NCI-H187 treated with DMSO at 0.1 percent for 48 hours (cell line): ENCODE measurements at regions not wholly inside any gene's neighbourhood (a gene's known extent, or its start where the extent isn't known, plus 50 kb on each side); places are given as distances from the start of the nearest gene placed in this dataset.
"Not testable (repeated sequence)": the region's sequence is repeated elsewhere in the genome, so short reads cannot be mapped to it uniquely, and the experiment has no call there.

Experiments
- DNase-seq: peaks from one replicate; lab custom pipeline; 2025; lab: John Stamatoyannopoulos, UW

DNA sequence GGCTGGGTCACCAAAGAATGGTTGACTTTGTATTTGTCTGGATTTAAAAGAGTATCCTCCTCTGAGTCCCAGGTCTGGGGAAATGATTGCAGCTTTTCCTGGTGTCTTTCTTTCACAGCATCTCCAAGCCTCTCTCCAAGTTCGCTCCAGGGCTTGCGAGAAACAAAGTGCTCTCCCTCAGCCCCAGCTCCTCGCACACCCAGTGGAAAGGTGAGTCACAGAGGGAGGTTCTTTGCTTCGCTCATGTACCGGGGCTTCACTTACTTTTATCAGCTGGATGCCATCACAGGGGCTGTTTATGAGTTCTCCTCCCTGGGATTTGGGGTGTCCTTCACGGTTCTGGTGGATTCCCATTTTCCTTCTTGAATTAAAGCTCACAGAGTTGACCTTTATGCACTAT is 252.2 kb upstream of the PLPP4 start:
- no peak for DNase-seq

DNA sequence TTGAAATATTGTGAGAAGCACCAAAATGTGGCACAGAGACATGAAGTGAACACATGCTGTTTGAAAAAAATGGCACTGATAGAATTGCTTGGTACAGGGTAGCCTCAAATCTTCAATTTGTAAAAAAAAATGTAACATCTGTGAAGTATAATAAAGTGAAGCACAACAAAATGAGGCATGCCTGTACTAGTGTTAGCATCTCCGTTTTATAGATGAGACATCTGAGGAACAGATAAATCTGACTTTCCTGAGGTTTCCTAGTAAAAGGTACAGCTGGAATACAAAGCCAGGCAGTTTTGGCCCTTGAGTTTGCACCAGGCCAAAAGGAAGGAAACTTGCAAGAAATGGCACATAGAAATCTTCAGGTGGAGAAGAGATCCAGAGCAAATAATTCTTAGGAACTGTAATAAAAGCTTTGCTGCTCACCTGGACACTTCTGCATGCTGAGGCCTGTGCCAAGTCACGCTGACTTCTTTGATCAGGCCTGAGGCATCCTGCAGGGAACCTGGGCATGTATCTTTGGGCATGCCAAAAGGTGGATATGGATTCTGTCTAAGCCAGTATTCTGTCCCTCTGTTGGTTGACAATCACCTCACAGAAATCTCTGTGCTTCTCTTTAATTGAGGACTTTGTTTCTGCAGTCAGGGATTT is 251.5 kb upstream of the PLPP4 start:
- no peak for DNase-seq

DNA sequence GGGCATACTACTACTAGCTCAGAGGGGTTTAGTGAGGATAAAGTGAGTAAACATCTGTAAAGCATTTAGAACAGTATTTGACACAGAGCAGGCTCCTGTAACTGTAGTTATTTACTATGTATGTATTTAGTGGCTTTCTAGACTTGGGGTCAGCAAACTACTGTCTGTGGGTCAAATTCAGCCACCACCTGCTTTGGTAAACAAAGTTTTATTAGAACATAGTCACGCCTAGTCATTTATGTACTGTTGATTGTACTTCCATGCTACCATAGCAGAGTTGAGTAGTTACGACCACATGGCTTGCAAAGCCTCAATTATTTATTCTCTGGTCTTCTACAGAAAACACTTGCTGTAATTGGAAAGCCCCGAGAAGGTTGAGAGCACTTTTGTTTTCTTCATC is 248.5 kb upstream of the PLPP4 start:
- no peak for DNase-seq

DNA sequence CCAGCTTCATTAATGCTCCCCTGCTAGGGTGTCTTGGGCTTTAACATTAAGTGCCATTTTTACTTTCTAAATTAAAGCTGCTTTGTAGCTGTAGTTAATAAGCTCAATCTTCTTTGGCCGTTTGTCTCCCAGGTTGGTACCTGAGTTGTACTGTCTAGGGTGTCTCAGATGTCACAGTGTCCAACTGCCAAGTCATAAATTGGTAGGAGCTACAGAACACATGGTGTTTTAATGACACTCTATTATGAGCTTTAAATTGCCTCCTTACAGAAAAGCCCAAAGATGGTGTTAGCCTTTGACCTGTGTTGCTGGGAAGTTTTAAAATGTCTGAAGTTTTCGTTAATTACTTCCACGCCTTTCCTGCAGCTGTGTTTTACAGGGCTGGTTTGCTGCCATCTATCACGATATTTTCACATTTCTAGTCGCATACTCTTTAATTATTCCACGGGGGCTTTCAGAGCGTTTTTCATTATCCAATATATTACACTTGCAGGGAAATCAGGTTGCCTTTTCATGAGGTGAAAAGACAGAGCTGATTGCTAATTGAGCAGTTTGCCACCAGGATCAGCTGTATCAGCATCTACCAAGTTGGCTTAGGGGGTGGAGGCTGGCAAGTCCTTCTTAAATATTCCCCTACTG is 247.8 kb upstream of the PLPP4 start:
- DNase-seq, result no peak

DNA sequence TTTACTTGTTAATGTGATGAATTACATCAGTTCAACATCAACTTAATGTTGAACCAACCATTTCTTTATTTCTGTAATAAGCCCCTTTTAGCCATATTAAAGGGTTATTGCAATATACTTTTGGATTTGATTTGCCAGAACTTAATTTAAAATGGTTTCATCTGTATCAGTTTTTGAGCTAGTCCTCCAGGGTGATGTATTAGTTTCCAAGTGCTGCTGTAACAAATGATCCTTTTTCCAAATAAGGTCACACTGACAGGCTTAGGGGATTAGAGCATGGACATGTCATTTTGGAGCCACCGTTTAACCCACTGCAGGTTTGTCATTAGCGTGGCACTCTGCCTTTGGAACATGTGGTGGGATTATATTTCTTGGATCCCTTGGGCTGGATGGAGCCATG is 244.8 kb upstream of the PLPP4 start:
- no peak for DNase-seq

DNA sequence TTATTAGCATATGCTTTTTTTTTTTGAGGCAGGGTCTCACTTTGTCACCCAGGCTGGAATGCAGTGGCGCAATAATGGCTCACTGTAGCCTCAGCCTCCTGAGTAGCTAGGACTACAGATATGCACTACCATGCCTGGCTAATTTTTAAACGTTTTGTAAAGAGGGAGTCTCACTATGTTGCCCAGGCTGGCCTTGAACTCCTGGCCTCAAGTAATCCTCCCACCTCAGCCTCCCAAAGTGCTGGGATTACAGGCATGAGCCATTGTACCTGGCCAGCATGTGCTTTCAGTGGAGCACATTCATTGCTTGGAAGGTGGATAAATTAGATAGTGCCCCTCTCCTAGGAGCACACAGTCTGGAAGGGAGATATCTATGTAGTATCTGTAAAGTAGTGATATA is 243.7 kb upstream of the PLPP4 start:
- not testable (repeated sequence) for DNase-seq

DNA sequence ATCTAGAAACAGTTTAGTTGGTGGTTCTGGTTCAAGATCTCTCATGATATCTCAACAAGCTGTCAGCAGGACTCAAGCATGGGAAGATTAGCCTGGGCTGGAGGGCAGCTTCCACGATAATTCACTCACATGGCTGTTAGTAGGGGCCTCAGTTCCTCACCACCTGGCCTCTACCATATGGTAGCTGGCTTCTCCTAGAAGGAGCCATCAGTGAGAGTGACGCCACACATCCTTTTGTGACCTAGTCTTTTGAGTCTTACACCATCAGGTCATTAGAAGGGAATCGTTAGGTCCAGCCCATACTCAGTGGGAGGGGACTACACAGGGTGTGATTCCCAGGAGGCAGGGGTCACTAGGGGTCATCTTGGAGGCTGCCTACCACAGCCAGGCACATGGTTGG is 239.3 kb upstream of the PLPP4 start:
- DNase-seq, result no peak

DNA sequence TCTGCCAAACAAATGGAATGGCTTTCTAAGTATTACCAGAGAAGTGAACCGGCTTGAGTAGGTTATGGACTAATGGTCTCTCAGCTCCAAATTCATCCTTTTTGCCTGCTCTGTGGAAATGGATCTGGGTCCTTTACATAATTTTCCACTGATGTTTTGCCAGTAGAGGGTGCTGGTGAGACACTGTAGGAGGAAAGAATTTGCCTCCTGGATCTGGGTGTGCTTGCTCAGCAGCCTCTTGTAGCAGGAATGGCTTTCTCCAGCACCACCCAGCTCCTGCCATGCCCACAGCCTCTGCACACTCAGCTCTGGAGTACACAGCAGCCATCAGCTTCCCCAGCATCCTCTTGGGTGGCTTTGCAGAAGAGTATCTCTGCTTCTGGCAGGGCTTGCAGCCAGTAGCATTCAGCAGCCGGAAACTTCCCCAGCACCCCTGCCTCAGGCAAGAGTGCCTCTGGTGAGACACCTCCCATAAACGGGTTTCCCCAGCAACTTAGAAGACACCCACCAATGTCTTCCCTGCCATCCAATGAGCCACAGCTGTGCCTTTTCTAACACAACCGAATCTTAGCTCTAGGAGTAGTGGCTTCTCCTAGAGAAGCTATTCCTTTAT is 235.0 kb upstream of the PLPP4 start:
- no peak for DNase-seq

DNA sequence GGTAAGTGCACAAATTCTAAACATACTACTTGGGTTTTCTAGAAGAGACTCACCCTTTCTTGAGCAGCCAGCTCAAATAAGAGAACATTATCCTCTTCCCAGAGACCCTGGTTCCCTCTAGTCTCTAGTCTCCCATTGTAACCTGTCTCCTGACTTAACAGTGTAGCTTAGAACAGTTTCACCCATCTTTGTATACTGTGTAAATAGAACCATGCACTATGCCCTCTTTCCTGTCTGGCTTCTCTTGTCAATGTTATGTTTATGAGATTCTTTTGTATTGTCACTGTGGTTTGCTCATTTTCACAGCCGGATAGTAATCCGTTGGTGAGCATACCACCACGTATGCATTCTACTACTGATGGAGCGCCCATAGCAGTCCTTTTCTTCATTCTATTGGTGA is 227.4 kb upstream of the PLPP4 start:
- DNase-seq, result no peak

DNA sequence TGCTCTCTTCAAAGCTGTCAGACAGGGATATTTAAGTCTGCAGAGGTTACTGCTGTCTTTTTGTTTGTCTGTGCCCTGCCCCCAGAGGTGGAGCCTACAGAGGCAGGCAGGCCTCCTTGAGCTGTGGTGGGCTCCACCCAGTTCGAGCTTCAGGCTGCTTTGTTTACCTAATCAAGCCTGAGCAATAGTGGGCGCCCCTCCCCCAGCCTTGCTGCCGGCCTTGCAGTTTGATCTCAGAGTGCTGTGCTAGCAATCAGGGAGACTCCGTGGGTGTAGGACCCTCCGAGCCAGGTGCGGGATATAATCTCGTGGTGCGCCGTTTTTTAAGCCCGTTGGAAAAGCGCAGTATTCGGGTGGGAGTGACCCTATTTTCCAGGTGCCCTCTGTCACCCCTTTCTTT is 217.3 kb upstream of the PLPP4 start:
- DNase-seq, result not testable (repeated sequence)

DNA sequence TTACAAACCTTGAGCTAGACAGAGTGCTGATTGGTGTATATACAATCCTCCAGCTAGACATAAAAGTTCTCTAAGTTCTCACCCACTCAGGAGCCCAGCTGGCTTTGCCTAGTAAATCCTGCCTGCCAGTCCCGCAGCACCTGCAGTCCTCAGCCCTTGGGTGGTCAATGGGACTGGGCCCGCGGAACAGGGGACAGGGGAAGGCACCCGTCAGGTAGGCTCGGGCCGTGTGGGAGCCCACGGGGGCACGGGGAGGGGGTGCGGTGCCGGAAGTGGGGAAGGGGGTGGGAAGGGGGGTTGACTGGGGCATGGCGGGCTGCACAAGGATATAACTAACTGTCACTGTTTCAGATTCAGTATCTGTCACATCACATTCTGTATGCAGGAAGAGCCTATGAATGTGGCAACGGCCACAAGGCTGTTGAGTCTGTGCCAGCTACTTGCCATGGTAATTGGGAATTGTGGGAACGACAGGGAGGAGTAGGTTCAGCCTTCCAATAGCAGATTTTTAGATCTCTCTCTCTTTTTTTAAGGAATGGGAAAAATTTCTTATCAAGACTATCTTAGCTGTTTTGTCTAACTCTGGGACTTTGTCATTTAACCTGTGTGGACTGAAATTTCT is 205.1 kb upstream of the PLPP4 start:
- no peak for DNase-seq

DNA sequence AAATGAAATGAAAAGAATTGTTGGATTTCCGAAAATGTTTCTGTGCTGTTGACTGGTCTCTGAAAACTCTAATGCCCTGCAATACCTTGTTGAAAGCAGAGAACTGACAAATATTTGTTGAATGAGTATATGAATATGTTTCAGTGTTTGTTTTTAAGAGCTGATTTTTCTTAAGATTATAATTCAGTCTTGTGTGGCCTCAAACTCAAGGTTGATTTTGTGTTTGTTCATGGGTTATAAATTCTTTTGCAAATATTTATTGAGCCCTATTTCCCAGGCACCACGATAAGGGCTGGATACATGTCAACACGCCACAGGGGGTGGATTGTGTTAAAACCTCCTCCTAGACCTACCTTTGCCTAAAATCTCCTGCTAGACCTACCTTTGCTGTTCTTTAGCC is 203.9 kb upstream of the PLPP4 start:
- DNase-seq, result no peak

DNA sequence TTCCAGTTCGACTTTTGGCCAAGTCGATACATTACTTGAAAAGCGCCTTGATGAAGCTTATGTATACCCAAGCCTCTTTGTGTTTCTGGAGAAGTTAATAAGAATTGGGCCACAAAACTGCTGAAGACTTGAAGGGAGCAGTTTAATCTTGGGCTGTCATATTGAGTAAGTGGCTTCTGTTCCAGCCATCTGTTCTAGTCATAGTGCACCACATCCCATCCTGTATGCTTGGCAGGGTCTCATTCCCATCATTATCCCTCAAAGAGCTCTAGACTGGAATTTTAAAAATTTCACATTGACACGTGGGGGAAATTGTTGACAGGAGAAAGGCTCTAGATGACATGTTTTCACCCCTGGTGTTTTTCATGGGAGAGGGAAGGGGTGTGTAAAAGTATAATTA is 196.6 kb upstream of the PLPP4 start:
- DNase-seq, result no peak

DNA sequence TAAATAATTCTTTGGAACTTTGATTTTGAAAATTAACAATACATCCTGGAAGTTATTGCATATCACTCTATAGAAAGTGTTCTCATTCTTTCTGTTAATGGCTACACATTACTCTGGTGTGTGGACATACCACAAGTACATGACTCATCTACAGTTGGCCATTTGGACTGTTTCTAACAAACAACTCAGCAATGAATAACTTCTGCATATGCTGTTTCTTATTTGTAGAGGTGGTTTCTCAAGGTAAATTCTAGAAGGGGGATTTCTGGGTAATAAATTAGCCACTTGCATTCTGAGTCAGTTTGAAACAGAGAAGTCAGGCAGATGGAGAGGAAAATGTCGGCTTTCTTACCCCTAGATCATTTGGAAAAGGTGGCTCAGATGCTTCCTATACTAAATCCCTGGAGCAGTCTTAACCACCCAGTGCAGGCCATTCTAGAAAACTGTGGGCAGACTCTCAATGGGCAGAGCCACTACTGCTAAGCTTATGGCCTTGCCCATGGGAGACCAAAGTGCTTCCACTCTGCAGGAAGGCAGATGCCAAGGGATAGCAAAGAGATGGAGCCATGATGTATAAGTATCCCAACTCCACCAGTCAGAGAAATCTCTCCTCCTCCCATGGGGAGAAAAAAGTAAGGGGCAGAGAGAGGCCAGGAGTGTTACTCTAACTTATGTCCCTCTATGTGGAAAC is 194.0 kb upstream of the PLPP4 start:
- DNase-seq, result no peak

DNA sequence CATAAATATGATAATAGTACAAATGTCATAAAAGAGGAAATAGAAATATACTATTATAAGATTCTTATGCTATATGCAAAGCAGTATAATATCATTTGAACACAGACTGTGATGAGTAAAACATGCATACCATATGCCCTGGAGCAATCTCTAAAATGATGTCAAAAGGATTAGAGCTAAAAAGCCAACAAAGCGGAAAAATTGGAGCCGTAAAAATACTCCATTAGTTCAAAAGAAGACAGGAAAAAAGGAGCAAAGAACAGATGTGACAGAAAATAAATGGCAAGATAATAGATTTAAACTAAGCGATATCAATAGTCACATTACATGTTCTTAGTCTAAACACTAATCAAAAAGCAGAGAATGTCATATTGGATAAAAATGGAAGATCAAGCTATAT is 191.0 kb upstream of the PLPP4 start:
- no peak for DNase-seq

DNA sequence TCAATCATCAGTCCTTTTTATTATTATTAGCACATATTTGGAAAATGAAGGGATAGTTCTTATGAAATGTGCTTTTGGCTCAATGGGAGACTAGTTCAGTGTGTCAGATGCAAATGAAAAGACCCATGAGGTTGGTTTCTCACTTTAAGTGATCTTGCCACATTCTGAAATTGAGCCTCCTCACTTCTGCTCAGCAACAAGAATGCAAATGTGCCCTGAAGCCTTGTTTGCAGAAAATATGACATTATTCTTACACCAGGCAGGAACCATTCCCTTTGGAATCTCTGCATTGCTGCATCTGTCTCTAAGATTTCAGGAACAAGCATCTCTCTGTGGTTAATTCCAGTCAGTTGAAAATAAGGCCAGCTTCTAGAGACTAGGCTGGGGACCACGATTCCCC is 186.1 kb upstream of the PLPP4 start:
- DNase-seq, result no peak

DNA sequence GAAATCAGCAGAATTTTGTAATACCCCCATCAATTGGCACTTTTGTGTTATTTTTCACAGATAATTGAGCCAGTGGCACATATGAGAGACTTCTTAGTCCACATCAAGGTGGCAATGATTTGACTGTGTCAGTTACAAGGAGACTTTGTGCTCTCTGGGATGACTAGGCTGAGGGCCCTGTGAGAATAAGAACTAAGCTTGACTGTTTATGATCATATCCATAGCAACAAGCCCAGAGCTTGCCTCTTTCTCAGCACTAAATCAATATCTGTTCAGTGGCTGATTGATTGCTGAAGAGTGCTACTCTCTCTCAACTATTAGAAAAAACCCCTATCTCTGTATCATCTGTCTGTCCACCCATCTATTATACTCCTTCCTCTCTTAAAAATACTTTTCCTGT is 185.3 kb upstream of the PLPP4 start:
- no peak for DNase-seq

DNA sequence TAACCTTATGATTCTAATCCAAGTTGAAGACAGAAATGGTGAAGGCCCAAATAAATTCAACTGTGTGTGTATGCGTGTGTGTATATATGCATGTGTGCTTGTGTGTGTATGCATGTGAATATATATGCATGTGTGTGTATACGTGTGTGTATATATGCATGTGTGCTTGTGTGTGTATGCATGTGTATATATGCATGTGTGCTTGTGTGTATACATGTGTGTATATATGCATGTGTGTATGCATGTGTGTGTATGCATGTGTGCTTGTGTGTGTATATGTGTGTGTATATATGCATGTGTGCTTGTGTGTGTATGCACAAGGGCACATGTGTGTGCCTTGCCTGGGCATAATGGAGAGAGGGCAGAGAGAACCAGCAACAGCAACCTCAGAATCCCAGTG is 184.7 kb upstream of the PLPP4 start:
- no peak for DNase-seq

DNA sequence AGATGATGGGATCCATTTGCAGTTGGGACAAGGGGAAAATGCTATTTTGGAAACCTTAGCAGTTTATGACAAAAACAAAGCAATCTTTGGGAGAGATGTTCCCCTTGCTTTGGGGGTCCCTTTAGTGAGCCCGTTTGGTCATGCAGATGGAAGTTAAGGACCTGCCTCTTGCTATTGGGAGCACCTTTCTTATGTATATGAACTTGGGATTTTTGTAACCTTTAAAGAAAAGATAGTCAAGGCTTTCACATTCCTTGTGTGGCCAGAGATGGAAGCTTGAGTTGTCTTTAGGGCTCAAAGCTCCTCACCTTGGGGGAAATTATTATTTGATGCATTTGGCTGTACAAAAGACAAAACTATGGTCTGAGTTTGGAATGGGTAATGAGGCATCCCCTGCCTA is 179.0 kb upstream of the PLPP4 start:
- no peak for DNase-seq

DNA sequence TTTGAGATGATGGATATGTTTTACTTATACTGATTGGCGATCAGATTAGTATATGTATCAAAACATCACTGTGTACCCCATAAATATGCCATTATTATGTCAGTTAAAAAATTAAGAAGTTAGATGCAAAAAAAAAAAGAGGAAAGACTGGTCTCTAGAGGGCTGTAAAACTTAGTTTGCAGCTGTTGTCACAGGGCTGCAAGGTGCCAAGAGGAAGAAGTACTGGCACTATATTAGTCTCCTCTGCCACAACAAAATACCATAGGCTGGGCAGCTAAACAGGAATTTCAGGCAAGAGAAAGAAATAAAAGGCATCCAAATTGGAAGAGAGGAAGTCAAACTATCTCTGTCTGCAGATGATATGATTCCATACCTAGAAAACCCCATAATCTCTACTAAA is 177.8 kb upstream of the PLPP4 start:
- DNase-seq, result no peak

DNA sequence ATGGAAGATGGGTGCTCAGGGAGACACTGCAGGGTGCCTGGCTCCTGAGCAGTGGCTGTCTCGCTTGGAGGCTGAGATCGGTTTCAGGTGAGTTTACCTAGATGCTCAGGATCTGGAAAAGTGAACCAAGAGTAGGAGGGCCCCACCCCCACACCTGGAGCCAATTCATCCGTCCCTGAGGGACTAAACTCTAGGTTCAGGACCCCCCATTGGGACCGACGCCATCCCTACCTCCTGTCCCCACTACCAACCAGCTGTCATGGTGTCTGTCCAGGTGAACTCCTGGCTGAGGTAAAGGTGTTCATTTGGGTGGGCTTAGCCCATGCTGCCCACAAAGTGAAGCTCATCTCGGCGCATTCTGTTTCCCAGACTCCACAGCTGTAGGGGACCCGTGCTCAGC is 174.6 kb upstream of the PLPP4 start:
- no peak for DNase-seq

DNA sequence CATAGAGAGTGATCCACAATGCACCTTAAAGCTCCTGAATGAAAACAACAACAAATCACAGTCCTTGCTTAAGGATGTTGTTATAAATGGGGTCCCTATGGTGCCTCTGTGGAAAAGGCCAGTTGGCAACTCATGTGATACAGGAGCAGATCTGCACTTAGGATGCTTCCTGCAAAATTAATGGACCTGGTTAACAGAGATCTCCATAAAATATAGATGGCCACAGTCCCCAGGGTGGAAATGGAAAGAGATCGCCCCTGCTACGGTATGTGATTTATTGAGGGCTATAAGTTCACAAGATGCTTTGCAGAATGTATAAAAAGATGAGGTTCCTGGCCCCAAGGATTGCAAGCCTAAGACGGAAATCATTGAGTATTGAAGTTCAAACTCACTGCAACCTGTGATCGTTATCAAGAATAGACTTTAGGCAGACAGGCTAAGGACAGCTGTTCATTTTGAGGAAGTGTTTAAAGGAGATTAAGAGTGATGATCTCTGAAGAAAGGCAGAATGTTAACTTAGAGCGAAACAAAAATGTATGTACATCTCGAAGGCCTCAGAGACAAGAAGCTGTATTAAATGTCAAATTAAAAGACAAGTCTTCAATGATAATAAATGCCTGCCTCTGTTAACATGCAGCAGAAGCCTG is 174.1 kb upstream of the PLPP4 start:
- no peak for DNase-seq
